ENCODE measurements at regions not wholly inside any gene's neighbourhood (a gene's known extent, or its start where the extent isn't known, plus 50 kb on each side); places are given as distances from the start of the nearest gene placed in this dataset.

GRCh38 chr2:58429014-58429875 is 188.1 kb upstream of the FANCL start:
- intact Hi-C loops (cut with micrococcal nuclease; ENCODE audit: unreplicated experiment) = no loop called here
- H3K27me3 Mint-ChIP-seq (ENCODE audit: unreplicated experiment) = no peaks in the 10 kb centered on the region
- H3K27ac Mint-ChIP-seq (ENCODE audit: unreplicated experiment) = peak overlapping the region; percentile 67
- H3K4me3 Mint-ChIP-seq (ENCODE audit: low read depth, unreplicated experiment) = peak overlapping the region; percentile 75
- TF ChIP-seq, protein P1, sequence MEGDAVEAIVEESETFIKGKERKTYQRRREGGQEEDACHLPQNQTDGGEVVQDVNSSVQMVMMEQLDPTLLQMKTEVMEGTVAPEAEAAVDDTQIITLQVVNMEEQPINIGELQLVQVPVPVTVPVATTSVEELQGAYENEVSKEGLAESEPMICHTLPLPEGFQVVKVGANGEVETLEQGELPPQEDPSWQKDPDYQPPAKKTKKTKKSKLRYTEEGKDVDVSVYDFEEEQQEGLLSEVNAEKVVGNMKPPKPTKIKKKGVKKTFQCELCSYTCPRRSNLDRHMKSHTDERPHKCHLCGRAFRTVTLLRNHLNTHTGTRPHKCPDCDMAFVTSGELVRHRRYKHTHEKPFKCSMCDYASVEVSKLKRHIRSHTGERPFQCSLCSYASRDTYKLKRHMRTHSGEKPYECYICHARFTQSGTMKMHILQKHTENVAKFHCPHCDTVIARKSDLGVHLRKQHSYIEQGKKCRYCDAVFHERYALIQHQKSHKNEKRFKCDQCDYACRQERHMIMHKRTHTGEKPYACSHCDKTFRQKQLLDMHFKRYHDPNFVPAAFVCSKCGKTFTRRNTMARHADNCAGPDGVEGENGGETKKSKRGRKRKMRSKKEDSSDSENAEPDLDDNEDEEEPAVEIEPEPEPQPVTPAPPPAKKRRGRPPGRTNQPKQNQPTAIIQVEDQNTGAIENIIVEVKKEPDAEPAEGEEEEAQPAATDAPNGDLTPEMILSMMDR (IDR thresholded peaks at IDR 0.05; ENCODE audit: unreplicated experiment) = no peak
- peaks cover 16% of the 10 kb centered on the region for H3K36me3 Mint-ChIP-seq (ENCODE audit: insufficient read depth, unreplicated experiment)
- CTCF ChIA-PET = no interaction called here
- no peak for DNase-seq
- H3K9me3 Mint-ChIP-seq (ENCODE audit: low read depth, unreplicated experiment) = no peaks in the 10 kb centered on the region
- no TSS peak for BruUV-seq (replicated peaks)
- peaks cover 8% of the 10 kb centered on the region for H3K4me1 Mint-ChIP-seq (ENCODE audit: low read depth, unreplicated experiment)

GRCh38 chr2:58428096-58429013 is 187.2 kb upstream of the FANCL start:
- H3K4me3 Mint-ChIP-seq (ENCODE audit: low read depth, unreplicated experiment) = peak overlapping the region; percentile 75
- H3K9me3 Mint-ChIP-seq (ENCODE audit: low read depth, unreplicated experiment) = no peaks in the 10 kb centered on the region
- H3K27ac Mint-ChIP-seq (ENCODE audit: unreplicated experiment) = peak overlapping the region; percentile 67
- no TSS peak for BruUV-seq (replicated peaks)
- H3K4me1 Mint-ChIP-seq (ENCODE audit: low read depth, unreplicated experiment) = peaks cover 8% of the 10 kb centered on the region
- H3K36me3 Mint-ChIP-seq (ENCODE audit: insufficient read depth, unreplicated experiment) = peaks cover 16% of the 10 kb centered on the region
- intact Hi-C loops (cut with micrococcal nuclease; ENCODE audit: unreplicated experiment) = no loop called here
- peak; percentile 28 for DNase-seq
- H3K27me3 Mint-ChIP-seq (ENCODE audit: unreplicated experiment) = no peaks in the 10 kb centered on the region
- TF ChIP-seq, protein P1 (IDR thresholded peaks at IDR 0.05; ENCODE audit: unreplicated experiment) = no peak
- CTCF ChIA-PET = no interaction called here

- Mint-ChIP-seq H3K36me3 (ENCODE audit: insufficient read depth, unreplicated experiment) (peaks cover 16% of the 10 kb centered on the region), H3K27me3 (ENCODE audit: unreplicated experiment) (no peaks in the 10 kb centered on the region), H3K4me1 (ENCODE audit: low read depth, unreplicated experiment) (peaks cover 8% of the 10 kb centered on the region), H3K9me3 (ENCODE audit: low read depth, unreplicated experiment) (no peaks in the 10 kb centered on the region), H3K4me3 (ENCODE audit: low read depth, unreplicated experiment) (peak overlapping the region; percentile 75), H3K27ac (ENCODE audit: unreplicated experiment) (peak overlapping the region; percentile 17)
- intact Hi-C loops (cut with micrococcal nuclease; ENCODE audit: unreplicated experiment) = no loop called here
- DNase-seq = peak; percentile 47
- TF ChIP-seq, protein P1 (IDR thresholded peaks at IDR 0.05; ENCODE audit: unreplicated experiment) = no peak
- BruUV-seq (replicated peaks) = no TSS peak
- CTCF ChIA-PET = no interaction called here
Measured at GRCh38 chr2:58427572-58428095, 186.5 kb upstream of the FANCL start.

- Mint-ChIP-seq H3K4me3 (ENCODE audit: low read depth, unreplicated experiment) (no peak overlapping the region), H3K27me3 (ENCODE audit: unreplicated experiment) (no peaks in the 10 kb centered on the region), H3K9me3 (ENCODE audit: low read depth, unreplicated experiment) (no peaks in the 10 kb centered on the region), H3K4me1 (ENCODE audit: low read depth, unreplicated experiment) (peaks cover 8% of the 10 kb centered on the region), H3K36me3 (ENCODE audit: insufficient read depth, unreplicated experiment) (peaks cover 16% of the 10 kb centered on the region), H3K27ac (ENCODE audit: unreplicated experiment) (no peak overlapping the region)
- TF ChIP-seq, protein P1 (IDR thresholded peaks at IDR 0.05; ENCODE audit: unreplicated experiment) = no peak
- DNase-seq = no peak
- no TSS peak for BruUV-seq (replicated peaks)
- intact Hi-C loops (cut with micrococcal nuclease; ENCODE audit: unreplicated experiment) = no loop called here
- CTCF ChIA-PET = no interaction called here
Measured at GRCh38 chr2:58425368-58425767, 184.2 kb upstream of the FANCL start.

Measured in Calu3 (cell line).